ENCODE measurements at regions not wholly inside any gene's neighbourhood (a gene's known extent, or its start where the extent isn't known, plus 50 kb on each side); places are given as distances from the start of the nearest gene placed in this dataset.
"Not testable (repeated sequence)": the region's sequence is repeated elsewhere in the genome, so short reads cannot be mapped to it uniquely, and the experiment has no call there.

DNA sequence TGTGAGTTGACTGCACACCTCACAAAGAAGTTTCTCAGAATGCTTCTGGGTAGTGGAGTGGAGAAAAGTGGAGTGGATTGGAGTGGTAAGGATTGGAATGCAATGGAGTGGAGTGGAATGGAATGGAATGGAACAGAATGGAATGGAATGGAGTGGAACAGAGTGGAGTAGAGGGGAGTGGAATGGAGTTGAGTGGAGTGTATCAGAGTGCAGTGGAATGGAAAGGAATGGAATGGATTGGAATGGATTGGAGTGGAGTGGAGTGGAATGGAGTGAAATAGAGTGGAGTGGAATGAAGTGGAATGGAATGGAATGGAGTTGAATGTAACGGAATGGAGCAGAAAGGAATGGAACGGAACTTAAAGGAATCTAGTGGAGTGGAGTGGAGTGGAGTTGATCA, 5194.2 kb upstream of the TPTE start:
- peak; percentile 36 for ATAC-seq
- H3K4me1 Mint-ChIP-seq, H3K27ac Mint-ChIP-seq, H3K27me3 Mint-ChIP-seq, H3K36me3 Mint-ChIP-seq, H3K4me3 Mint-ChIP-seq: not testable (repeated sequence)
- H3K9me3 Mint-ChIP-seq: peaks cover 17% of the 10 kb centered on the region

GRCh38 chr21:5329311-5329939, 5192.0 kb upstream of the TPTE start:
- H3K4me3 Mint-ChIP-seq, H3K27ac Mint-ChIP-seq, H3K27me3 Mint-ChIP-seq, ATAC-seq, H3K36me3 Mint-ChIP-seq, H3K4me1 Mint-ChIP-seq: not testable (repeated sequence)
- peaks cover 17% of the 10 kb centered on the region for H3K9me3 Mint-ChIP-seq

DNA sequence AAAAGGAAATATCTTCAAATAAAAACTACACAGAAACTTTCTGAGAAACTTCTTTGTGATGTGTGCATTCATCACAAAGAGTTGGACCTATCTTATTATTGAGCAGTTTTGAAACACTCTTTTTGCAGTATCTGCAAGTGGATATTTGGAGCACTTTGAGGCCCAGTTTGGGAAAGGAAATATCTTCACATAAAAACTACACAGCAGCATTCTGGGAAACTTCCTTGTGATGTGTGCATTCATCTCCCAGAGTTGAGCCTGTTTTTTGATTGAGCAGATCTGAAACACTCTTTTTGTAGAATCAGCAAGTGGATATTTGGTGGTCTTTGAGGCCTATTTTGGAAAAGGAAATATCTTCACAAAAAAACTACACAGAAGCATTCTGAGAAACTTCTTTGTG, 5163.5 kb upstream of the TPTE start:
- H3K36me3 Mint-ChIP-seq, H3K27me3 Mint-ChIP-seq, H3K27ac Mint-ChIP-seq, H3K4me3 Mint-ChIP-seq, ATAC-seq, H3K4me1 Mint-ChIP-seq, H3K9me3 Mint-ChIP-seq: not testable (repeated sequence)
